GM12892 (cell line): ENCODE measurements at regions not wholly inside any gene's neighbourhood (a gene's known extent, or its start where the extent isn't known, plus 50 kb on each side); places are given as distances from the start of the nearest gene placed in this dataset.

ENCODE experiments used
- DNase-seq: peaks from one replicate; pipeline ENCODE4 v3.0.0; 2011; ENCODE audit not compliant: insufficient read length
- FAIRE-seq: peaks from 2 replicates; lab custom pipeline; 2011; peaks lifted over from hg19 to GRCh38; lab: Jason Lieb, UNC
- POLR2A ChIP-seq: IDR thresholded peaks from 2 replicates; pipeline ENCODE4 v1.6.1; 2011; ENCODE audit warnings: low read depth, low read length, control low read depth
- POLR2AphosphoS5 ChIP-seq: IDR thresholded peaks from 2 replicates; pipeline ENCODE4 v1.6.1; 2011; ENCODE audit warnings: low read depth, low read length, control low read depth
- TAF1 ChIP-seq: IDR thresholded peaks from 2 replicates; pipeline ENCODE4 v1.6.1; 2011; ENCODE audit warnings: low read depth, mild to moderate bottlenecking, control low read depth, low read length, borderline replicate concordance

DNA sequence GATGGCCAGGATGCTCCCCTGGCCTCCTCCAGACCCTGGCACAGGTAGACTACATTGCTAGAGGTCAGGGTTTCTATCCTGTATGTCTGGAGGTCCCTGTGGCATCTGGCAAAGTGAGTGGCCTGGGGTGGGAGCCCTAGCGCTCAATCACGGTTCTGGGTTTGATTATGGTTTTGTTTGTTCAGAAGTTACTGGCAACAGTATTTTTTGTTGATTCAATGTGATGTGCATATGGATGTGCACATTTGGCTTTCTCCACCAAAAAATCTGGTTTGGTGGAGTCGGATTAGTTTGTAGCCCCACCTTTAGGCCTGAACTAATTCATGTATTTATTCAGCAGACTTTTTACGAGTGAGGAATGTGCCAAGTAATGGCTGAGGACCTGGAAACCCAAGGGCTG, 109.7 kb downstream of the VEGFA start:
- DNase-seq: no peak
- TF ChIP-seq POLR2A (no peak), POLR2AphosphoS5 (no peak), TAF1 (no peak)
- no peak for FAIRE-seq

DNA sequence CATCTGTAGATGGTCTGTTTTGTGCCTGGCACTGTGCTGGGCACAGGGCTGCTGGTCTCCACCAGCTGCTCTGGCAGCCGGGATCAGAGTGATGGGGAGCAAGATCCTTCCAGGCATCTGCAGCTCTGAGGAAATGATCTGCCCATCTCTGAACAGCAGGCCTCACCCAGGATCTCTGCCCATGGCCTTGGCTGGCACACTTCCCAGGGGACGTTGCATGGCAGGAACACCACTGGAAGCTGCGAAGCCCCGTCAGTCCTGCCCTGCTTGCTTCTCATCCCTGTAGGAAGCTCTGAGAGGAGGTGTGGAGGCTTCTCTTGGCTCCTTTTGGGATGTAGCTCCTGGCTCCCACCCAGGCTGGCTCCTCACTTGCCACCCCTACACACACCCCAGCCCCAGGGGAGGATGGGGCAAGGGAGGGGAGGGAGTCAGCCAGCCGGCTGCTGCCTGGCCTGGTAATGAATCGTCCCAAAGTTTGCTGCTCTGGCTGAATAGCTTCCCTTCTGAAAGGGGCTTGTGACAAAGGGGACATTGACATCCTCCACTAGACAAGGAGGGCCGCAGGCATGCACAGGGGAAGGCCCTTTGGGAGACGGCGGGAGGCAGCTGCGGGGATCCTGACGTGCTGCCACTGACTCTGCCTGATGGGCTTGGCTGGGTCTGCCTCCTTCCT, 108.9 kb downstream of the VEGFA start:
- DNase-seq (no peak), FAIRE-seq (no peak)
- TF ChIP-seq POLR2A (no peak), TAF1 (no peak), POLR2AphosphoS5 (no peak)

DNA sequence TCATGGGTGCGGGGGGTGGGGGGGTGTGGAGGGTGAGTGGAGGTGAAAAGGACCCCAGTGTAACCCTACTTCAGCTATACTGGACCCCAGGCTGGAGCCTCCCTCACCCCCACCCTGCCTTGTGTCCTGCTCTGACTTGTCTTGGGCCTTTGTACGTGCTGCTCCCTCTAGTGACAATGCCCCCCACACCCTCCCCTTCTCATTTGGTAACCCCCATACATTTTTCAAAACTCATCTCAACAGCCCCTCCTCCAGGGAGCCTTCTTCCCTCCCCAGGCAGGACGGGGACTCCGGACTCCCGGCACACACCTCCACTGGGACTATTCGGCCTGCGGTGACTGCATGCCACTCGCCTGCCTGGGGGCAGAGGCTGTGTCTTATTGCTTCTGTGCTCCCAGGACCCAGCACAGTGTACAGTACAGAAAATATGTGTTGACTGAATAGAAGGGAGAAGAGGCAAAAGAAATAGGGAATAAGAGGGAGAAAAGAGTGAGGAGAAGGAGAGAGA, 108.2 kb downstream of the VEGFA start:
- TF ChIP-seq TAF1 (no peak), POLR2A (no peak), POLR2AphosphoS5 (no peak)
- no peak for DNase-seq
- no peak for FAIRE-seq

DNA sequence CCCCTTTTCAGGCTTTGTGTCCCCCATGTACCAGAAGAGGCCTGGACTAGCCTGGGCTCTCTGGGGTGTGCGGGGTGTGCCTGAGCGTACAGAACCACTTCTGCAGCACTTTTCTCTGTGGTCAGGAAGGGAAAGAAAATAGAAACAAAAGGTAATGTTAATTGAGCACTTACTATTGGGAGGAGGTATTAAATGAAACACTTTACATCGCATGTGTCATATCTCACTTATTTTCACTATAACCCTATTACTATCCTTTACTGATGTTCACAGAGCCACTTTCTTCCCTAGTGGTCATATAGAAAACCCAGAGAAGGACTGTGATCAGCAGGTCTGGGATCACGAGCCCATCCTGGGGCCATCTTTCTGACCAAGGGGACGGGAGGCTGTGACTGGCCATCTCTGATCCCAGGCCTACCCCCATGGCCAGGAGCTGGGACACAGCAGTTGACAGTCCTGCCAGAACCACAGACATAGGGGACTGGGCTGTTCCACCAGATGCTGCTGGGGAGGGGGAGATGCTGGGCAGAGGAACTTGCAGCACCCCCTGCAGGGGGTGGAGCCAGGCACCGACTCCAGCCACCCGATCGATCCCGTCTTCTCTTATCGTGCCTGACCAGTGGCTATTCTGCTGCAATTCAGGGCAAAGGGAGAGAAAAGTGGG, 107.6 kb downstream of the VEGFA start:
- DNase-seq: no peak
- no peak for FAIRE-seq
- TF ChIP-seq POLR2A: no peak

DNA sequence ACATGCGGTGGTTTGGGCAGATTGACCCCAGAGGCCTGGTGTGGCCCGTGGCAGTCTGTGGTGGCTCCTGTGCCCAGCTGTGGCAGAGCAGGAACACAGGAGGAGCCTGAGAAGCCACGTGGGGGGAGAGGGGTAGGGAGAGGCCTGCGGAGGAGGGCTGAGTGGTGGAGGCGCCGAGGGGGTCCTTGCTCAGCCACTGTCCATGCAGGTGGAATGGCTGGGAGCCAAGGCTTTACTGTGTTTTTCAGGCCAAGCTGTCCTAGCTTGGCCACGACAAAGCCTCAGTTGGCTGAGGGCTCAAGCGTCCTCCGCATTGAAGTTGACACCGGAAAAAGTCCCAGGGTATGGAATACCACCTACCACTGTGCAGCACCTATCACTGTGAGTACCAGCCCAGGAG, 107.0 kb downstream of the VEGFA start:
- TF ChIP-seq TAF1 (no peak), POLR2A (no peak), POLR2AphosphoS5 (no peak)
- DNase-seq: no peak
- no peak for FAIRE-seq

DNA sequence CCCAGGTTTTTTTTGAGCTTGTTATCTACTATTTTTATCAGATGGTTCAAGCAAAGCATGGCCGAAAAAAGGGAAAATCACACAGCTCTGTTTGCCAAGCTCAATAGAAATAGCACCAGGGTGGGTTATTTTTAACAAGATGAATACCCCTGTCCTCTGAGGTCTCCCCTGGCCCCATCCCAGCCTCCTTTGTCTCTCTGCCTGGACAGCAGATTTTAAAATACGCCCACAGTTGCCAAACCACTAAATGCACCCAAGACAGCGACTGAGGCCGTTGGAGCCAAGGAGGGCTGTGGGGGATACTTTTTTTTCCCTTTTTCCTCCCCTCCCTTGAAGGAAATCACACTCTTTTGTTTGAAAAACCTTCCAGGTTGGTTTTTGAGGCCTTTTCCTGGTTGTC, 106.6 kb downstream of the VEGFA start:
- no peak for FAIRE-seq
- no peak for DNase-seq
- no peak for TF ChIP-seq POLR2AphosphoS5

- DNase-seq (no peak), FAIRE-seq (no peak)
Measured at GRCh38 chr6:43875849-43876572, 106.0 kb downstream of the VEGFA start.

GRCh38 chr6:43874814-43875590, 105.0 kb downstream of the VEGFA start:
- DNase-seq (no peak), FAIRE-seq (no peak)
- TF ChIP-seq POLR2AphosphoS5 (no peak), TAF1 (no peak), POLR2A (no peak)

More at GRCh38 chr6:43875849-43876572, 106.0 kb downstream of the VEGFA start:
- TF ChIP-seq TAF1 (no peak), POLR2AphosphoS5 (no peak), POLR2A (no peak)

DNA sequence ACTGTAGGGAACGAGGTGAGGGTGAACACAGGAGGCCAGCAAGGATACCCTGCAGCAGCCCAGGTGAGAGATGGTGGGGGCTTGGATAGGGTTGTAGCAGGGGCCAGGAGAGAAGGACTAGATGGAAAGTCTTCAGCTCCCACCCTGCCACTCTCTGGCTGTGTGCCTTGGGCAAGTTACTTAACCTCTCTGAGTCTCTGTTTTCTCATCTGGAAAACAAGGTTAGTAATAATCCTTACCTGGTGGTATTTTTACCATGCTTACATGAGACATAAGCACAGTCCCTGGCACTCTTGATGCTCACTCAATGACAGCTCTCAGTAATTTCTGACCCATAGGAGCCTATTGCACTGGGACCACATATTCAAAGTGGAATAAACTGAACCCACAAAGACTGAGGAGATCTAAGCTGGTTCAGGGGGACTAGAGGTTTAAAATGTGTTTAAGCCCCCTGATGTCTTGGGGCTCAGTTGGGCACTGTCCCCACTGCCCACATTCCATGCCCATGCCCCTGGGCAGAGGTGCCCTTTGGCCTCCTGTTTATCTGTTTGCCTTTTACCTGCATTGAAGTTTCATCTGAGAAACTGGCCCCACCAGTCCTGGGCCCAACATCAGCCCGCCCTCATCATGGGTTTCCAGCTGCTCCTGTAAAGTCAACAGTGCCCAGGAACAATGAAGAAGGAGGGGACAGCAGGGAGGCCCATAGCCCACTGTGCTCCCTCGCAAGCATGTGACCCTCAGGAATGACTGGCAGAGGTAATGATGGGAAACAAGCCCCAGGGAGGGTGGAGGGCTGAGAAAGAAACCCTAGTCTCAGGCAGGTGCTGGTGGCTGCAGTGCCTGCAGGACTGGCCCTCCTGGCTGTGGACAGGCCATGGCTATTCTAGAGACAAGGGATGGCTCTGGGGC, 104.0 kb downstream of the VEGFA start:
- no peak for TF ChIP-seq POLR2A
- TF ChIP-seq POLR2AphosphoS5: no peak
- no peak for TF ChIP-seq TAF1
- no peak for DNase-seq

DNA sequence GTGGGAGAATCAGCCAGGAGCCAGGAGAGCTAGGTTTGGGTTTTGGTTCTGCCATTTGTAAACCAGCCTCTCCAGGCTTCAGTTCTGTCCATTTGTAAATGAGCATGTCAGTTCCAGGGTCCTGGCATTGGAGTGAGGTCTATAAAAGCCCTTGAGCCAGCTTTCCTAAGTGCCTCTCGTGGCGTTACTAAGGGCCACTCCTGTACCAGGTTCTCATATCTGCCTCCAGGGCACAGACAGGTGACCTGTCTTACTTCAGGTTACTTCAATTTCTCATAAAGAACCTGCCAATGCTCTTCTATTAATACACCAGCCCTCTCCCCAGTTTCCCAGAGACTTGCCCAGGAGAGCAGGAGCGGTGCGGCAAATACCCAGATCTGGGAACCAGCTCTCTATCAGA, 101.9 kb downstream of the VEGFA start:
- TF ChIP-seq TAF1 (no peak), POLR2A (no peak), POLR2AphosphoS5 (no peak)

More for the DNA sequence above, 104.0 kb downstream of the VEGFA start:
- FAIRE-seq: no peak

More for the DNA sequence above, 101.9 kb downstream of the VEGFA start:
- FAIRE-seq (no peak), DNase-seq (no peak)
